Common myeloid progenitor, CD34-positive (primary cell): ENCODE measurements at regions not wholly inside any gene's neighbourhood (a gene's known extent, or its start where the extent isn't known, plus 50 kb on each side); places are given as distances from the start of the nearest gene placed in this dataset.

Experiments
- CTCF ChIA-PET: fragments of 350-600 bp; sonication (Branson Sonifier 250); formaldehyde crosslinking; loops from one replicate; lab custom pipeline; 2021; ENCODE audit warnings: antibody characterized with exemption; lab: Charles Lee
- POLR2A ChIA-PET: fragments of 350-600 bp; sonication (Branson Sonifier 250); formaldehyde crosslinking; loops from one replicate; lab custom pipeline; 2021; ENCODE audit warnings: antibody characterized with exemption; lab: Charles Lee
- DNase-seq, 3 donors: peaks; one replicate each; pipeline versions ENCODE4 v3.0.0 to v3.0.0-alpha.2; 2013
- H3K27ac ChIP-seq, 2 experiments: 1 replicate in 1 of 2; 2 replicates in 1 of 2; pipeline ENCODE4 v1.7.0; 2013; ENCODE audit warnings: inconsistent platforms in 2 of 2, low read length in 2 of 2, mild to moderate bottlenecking in 2 of 2, low read depth in 1 of 2, moderate library complexity in 1 of 2; ENCODE audit not compliant: severe bottlenecking in 2 of 2, insufficient read depth in 1 of 2, poor library complexity in 1 of 2
- H3K27me3 ChIP-seq, 5 experiments: replicated peaks in 2 of 5; 1 replicate in 3 of 5; 2 replicates in 2 of 5; pipeline versions ENCODE4 v1.6.1 to v1.7.0; 2013; ENCODE audit warnings: low read length in 4 of 5, mild to moderate bottlenecking in 2 of 5, moderate library complexity in 2 of 5, inconsistent platforms in 1 of 5; ENCODE audit not compliant: insufficient read depth in 5 of 5, control insufficient read depth in 4 of 5
- H3K36me3 ChIP-seq, 4 experiments: 1 replicate in 2 of 4; 2 replicates in 2 of 4; pipeline versions ENCODE4 v1.6.1 to v1.7.0; 2013; ENCODE audit warnings: low read length in 3 of 4, control low read depth in 1 of 4, mild to moderate bottlenecking in 1 of 4; ENCODE audit not compliant: control insufficient read depth in 4 of 4, insufficient read depth in 4 of 4
- H3K4me1 ChIP-seq, 4 experiments: 1 replicate in 3 of 4; 2 replicates in 1 of 4; pipeline versions ENCODE4 v1.6.1 to v1.7.1; 2013; ENCODE audit warnings: low read length in 3 of 4, mild to moderate bottlenecking in 3 of 4, control low read depth in 1 of 4, inconsistent platforms in 1 of 4, moderate library complexity in 1 of 4; ENCODE audit not compliant: control insufficient read depth in 4 of 4, insufficient read depth in 4 of 4; ENCODE audit errors: control extremely low read depth in 1 of 4
- H3K4me3 ChIP-seq, 7 experiments: 1 replicate in 4 of 7; 2 replicates in 3 of 7; pipeline versions ENCODE4 v1.5.1 to v1.7.0; 2013; ENCODE audit warnings: mild to moderate bottlenecking in 7 of 7, low read length in 6 of 7, moderate library complexity in 6 of 7, inconsistent platforms in 2 of 7, low read depth in 2 of 7, control low read depth in 1 of 7; ENCODE audit not compliant: insufficient read depth in 4 of 7, control insufficient read depth in 1 of 7; ENCODE audit errors: extremely low read depth in 1 of 7
- H3K9me3 ChIP-seq, 5 experiments: 1 replicate in 4 of 5; 2 replicates in 1 of 5; pipeline versions ENCODE4 v1.6.1 to v1.7.1; 2013; ENCODE audit warnings: low read length in 4 of 5, mild to moderate bottlenecking in 2 of 5, inconsistent platforms in 1 of 5, low read depth in 1 of 5, moderate library complexity in 1 of 5; ENCODE audit not compliant: control insufficient read depth in 4 of 5, insufficient read depth in 2 of 5; ENCODE audit errors: control extremely low read depth in 1 of 5
- WGBS: methylation state at CpG from one replicate; pipeline ENCODE4 v1.1.5; 2013; ENCODE audit not compliant: insufficient coverage; 5-methylcytosine and 5-hydroxymethylcytosine counted together

- no peaks in the 10 kb centered on the region for H3K4me1 ChIP-seq
- WGBS: 99% methylated on average over 10 of the region's 11 CpGs
- no peaks in the 10 kb centered on the region for H3K9me3 ChIP-seq
- H3K36me3 ChIP-seq: no peaks in the 10 kb centered on the region
- no peak for DNase-seq
- CTCF ChIA-PET: no interaction called here
- no peak overlapping the region for H3K27ac ChIP-seq
- H3K27me3 ChIP-seq: peaks cover 0 to 3% (median 0%) of the 10 kb centered on the region in 5 experiments
- no peak overlapping the region for H3K4me3 ChIP-seq
- POLR2A ChIA-PET: no interaction called here
Observed at GRCh38 chr10:8581521-8582225, 527.2 kb downstream of the GATA3 start.

GRCh38 chr10:8583096-8583495 lies 528.6 kb downstream of the GATA3 start:
- Histone ChIP-seq H3K9me3 (no peaks in the 10 kb centered on the region), H3K4me3 (no peak overlapping the region), H3K4me1 (no peaks in the 10 kb centered on the region), H3K27me3 (peaks cover 0 to 3% (median 0%) of the 10 kb centered on the region in 5 experiments), H3K36me3 (no peaks in the 10 kb centered on the region), H3K27ac (no peak overlapping the region)
- no peak for DNase-seq
- ChIA-PET CTCF (no interaction called here), POLR2A (no interaction called here)
- 84% methylated on average over 2 of the region's 2 CpGs for WGBS

- Histone ChIP-seq H3K9me3 (no peaks in the 10 kb centered on the region), H3K36me3 (no peaks in the 10 kb centered on the region), H3K4me3 (no peak overlapping the region), H3K27ac (no peak overlapping the region), H3K27me3 (peaks cover 0 to 4% (median 0%) of the 10 kb centered on the region in 5 experiments), H3K4me1 (no peaks in the 10 kb centered on the region)
- POLR2A ChIA-PET: no interaction called here
- CTCF ChIA-PET: no interaction called here
- 75% methylated on average over 2 of the region's 2 CpGs for WGBS
- DNase-seq: no peak
Observed at GRCh38 chr10:8584666-8585065, 530.2 kb downstream of the GATA3 start.

- no peaks in the 10 kb centered on the region for H3K4me1 ChIP-seq
- H3K9me3 ChIP-seq: no peaks in the 10 kb centered on the region
- 97% methylated on average over 2 of the region's 3 CpGs for WGBS
- no peak for DNase-seq
- H3K27me3 ChIP-seq: peaks cover 0 to 5% (median 0%) of the 10 kb centered on the region in 5 experiments
- ChIA-PET CTCF (no interaction called here), POLR2A (no interaction called here)
- H3K4me3 ChIP-seq: no peak overlapping the region
- no peaks in the 10 kb centered on the region for H3K36me3 ChIP-seq
- H3K27ac ChIP-seq: no peak overlapping the region
Observed at GRCh38 chr10:8586504-8586903, 532.0 kb downstream of the GATA3 start.

- POLR2A ChIA-PET: no interaction called here
- H3K27ac ChIP-seq: no peak overlapping the region
Observed at GRCh38 chr10:8588135-8588534, 533.6 kb downstream of the GATA3 start.

GRCh38 chr10:8590518-8590917 lies 536.0 kb downstream of the GATA3 start:
- no peak overlapping the region for H3K27ac ChIP-seq
- CTCF ChIA-PET: interaction anchor here (1.2 kb wide), 1 partner anchor 21 kb away, joined by 3 read pairs; no protein-coding TSS in a partner anchor
- no peaks in the 10 kb centered on the region for H3K9me3 ChIP-seq
- H3K4me3 ChIP-seq: no peak overlapping the region
- no peak for DNase-seq
- H3K36me3 ChIP-seq: no peaks in the 10 kb centered on the region
- H3K4me1 ChIP-seq: no peaks in the 10 kb centered on the region
- POLR2A ChIA-PET: no interaction called here
- peaks cover 0 to 5% (median 0%) of the 10 kb centered on the region in 5 experiments for H3K27me3 ChIP-seq

More at GRCh38 chr10:8588135-8588534, 533.6 kb downstream of the GATA3 start:
- Histone ChIP-seq H3K27me3 (peaks cover 0 to 5% (median 0%) of the 10 kb centered on the region in 5 experiments), H3K4me3 (no peak overlapping the region), H3K9me3 (no peaks in the 10 kb centered on the region), H3K4me1 (no peaks in the 10 kb centered on the region), H3K36me3 (no peaks in the 10 kb centered on the region)
- 88% methylated on average over 1 of the region's 3 CpGs for WGBS
- no peak for DNase-seq
- CTCF ChIA-PET: no interaction called here

GRCh38 chr10:8591640-8592039 lies 537.2 kb downstream of the GATA3 start:
- ChIA-PET CTCF (no interaction called here), POLR2A (no interaction called here)
- WGBS: 100% methylated on average over 4 of the region's 7 CpGs

More at GRCh38 chr10:8591640-8592039, 537.2 kb downstream of the GATA3 start:
- Histone ChIP-seq H3K27ac (no peak overlapping the region), H3K9me3 (no peaks in the 10 kb centered on the region), H3K4me1 (no peaks in the 10 kb centered on the region), H3K36me3 (no peaks in the 10 kb centered on the region), H3K27me3 (peaks cover 0 to 5% (median 0%) of the 10 kb centered on the region in 5 experiments), H3K4me3 (no peak overlapping the region)
- no peak for DNase-seq
